HepG2 (cell line): ENCODE measurements at regions not wholly inside any gene's neighbourhood (a gene's known extent, or its start where the extent isn't known, plus 50 kb on each side); places are given as distances from the start of the nearest gene placed in this dataset.

ENCODE experiments used
- FOXK2 ChIP-seq: fragments of 450-650 bp; IDR thresholded peaks from 2 replicates; pipeline ENCODE4 v1.6.1; 2016
- GFI1 ChIP-seq: sonication (generic); formaldehyde crosslinking; IDR thresholded peaks from 2 replicates; pipeline ENCODE4 v1.5.0; 2020; ENCODE audit warnings: missing genetic modification reagents, mild to moderate bottlenecking, borderline replicate concordance
- GPBP1L1 ChIP-seq: sonication (generic); formaldehyde crosslinking; IDR thresholded peaks from 2 replicates; pipeline ENCODE4 v1.5.0; 2020; ENCODE audit warnings: mild to moderate bottlenecking, missing genetic modification reagents
- HOXA9 ChIP-seq: sonication (generic); formaldehyde crosslinking; IDR thresholded peaks from 2 replicates; pipeline ENCODE4 v1.8.1; 2022; ENCODE audit warnings: missing genetic modification reagents, mild to moderate bottlenecking, moderate library complexity, borderline replicate concordance
- IRF1 ChIP-seq: sonication (generic); formaldehyde crosslinking; IDR thresholded peaks from 2 replicates; pipeline ENCODE4 v1.4.0; 2020; ENCODE audit warnings: low read depth, mild to moderate bottlenecking, missing genetic modification reagents
- KDM5A ChIP-seq: fragments of 200-600 bp; sonication (generic); IDR thresholded peaks from 2 replicates; pipeline ENCODE4 v1.7.0; 2018; ENCODE audit warnings: antibody characterized with exemption, mild to moderate bottlenecking, low read length, borderline replicate concordance
- KIAA2018 ChIP-seq: sonication (generic); formaldehyde crosslinking; IDR thresholded peaks from 2 replicates; pipeline ENCODE4 v1.5.0; 2020; ENCODE audit warnings: mild to moderate bottlenecking, missing genetic modification reagents, borderline replicate concordance
- MYC ChIP-seq: sonication (generic); formaldehyde crosslinking; IDR thresholded peaks from 2 replicates; pipeline ENCODE4 v1.9.0; 2021; ENCODE audit warnings: missing genetic modification reagents, borderline replicate concordance
- SKI ChIP-seq: fragments of 450-650 bp; IDR thresholded peaks from one replicate; pipeline ENCODE4 v1.6.1; 2018; ENCODE audit warnings: mild to moderate bottlenecking; ENCODE audit not compliant: partially characterized antibody
- TCF7L2 ChIP-seq: IDR thresholded peaks from 2 replicates; pipeline ENCODE4 v1.6.1; 2011; ENCODE audit warnings: mild to moderate bottlenecking, low read depth, low read length, moderate library complexity
- THAP7 ChIP-seq: sonication (generic); formaldehyde crosslinking; IDR thresholded peaks from 2 replicates; pipeline ENCODE4 v1.8.1; 2023; ENCODE audit warnings: mild to moderate bottlenecking, missing genetic modification reagents
- ZNF124 ChIP-seq: sonication (generic); formaldehyde crosslinking; IDR thresholded peaks from 2 replicates; pipeline ENCODE4 v1.4.0; 2020; ENCODE audit warnings: missing genetic modification reagents
- ZNF24 ChIP-seq: fragments of 450-650 bp; IDR thresholded peaks from 2 replicates; pipeline ENCODE4 v1.6.1; 2017; ENCODE audit warnings: antibody characterized with exemption, mild to moderate bottlenecking
- ZNF547 ChIP-seq: sonication (generic); formaldehyde crosslinking; IDR thresholded peaks from 2 replicates; pipeline ENCODE4 v1.5.1; 2020; ENCODE audit warnings: mild to moderate bottlenecking, missing genetic modification reagents
- ZNF556 ChIP-seq: sonication (generic); formaldehyde crosslinking; IDR thresholded peaks from 2 replicates; pipeline ENCODE4 v1.4.0; 2020; ENCODE audit warnings: mild to moderate bottlenecking, missing genetic modification reagents, borderline replicate concordance
- ZNF569 ChIP-seq: sonication (generic); formaldehyde crosslinking; IDR thresholded peaks from 2 replicates; pipeline ENCODE4 v1.5.0; 2020; ENCODE audit warnings: mild to moderate bottlenecking, missing genetic modification reagents, moderate library complexity, borderline replicate concordance
- ZNF607 ChIP-seq: sonication (generic); formaldehyde crosslinking; IDR thresholded peaks from 2 replicates; pipeline ENCODE4 v1.5.1; 2020; ENCODE audit warnings: missing genetic modification reagents, mild to moderate bottlenecking, borderline replicate concordance
- ZNF615 ChIP-seq: sonication (generic); formaldehyde crosslinking; IDR thresholded peaks from 2 replicates; pipeline ENCODE4 v1.5.0; 2020; ENCODE audit warnings: mild to moderate bottlenecking, missing genetic modification reagents, borderline replicate concordance
- ZNF660 ChIP-seq: sonication (generic); formaldehyde crosslinking; IDR thresholded peaks from 2 replicates; pipeline ENCODE4 v1.5.1; 2020; ENCODE audit warnings: mild to moderate bottlenecking, low read depth, missing genetic modification reagents, borderline replicate concordance
- ZNF674 ChIP-seq: sonication (generic); formaldehyde crosslinking; IDR thresholded peaks from 2 replicates; pipeline ENCODE4 v1.5.0; 2020; ENCODE audit warnings: low read depth, mild to moderate bottlenecking, missing genetic modification reagents
- ZNF720 ChIP-seq: sonication (generic); formaldehyde crosslinking; IDR thresholded peaks from 2 replicates; pipeline ENCODE4 v1.4.0; 2020; ENCODE audit warnings: missing genetic modification reagents

- no peak for TF ChIP-seq FOXK2
- TF ChIP-seq HOXA9: no peak
- TF ChIP-seq IRF1 (CRISPR knock-in tag): no peak
- no peak for TF ChIP-seq GPBP1L1 (CRISPR knock-in tag)
- TF ChIP-seq SKI: no peak
- TF ChIP-seq GFI1 (CRISPR knock-in tag): no peak
- no peak for TF ChIP-seq ZNF674 (CRISPR knock-in tag)
- TF ChIP-seq MYC: no peak
- TF ChIP-seq ZNF720 (CRISPR knock-in tag): no peak
- TF ChIP-seq ZNF124 (CRISPR knock-in tag): no peak
- TF ChIP-seq ZNF607 (CRISPR knock-in tag): no peak
- TF ChIP-seq ZNF569 (CRISPR knock-in tag): no peak
- TF ChIP-seq ZNF547 (CRISPR knock-in tag): no peak
- no peak for TF ChIP-seq ZNF615
- TF ChIP-seq THAP7 (CRISPR knock-in tag): no peak
- TF ChIP-seq KDM5A: no peak
- no peak for TF ChIP-seq TCF7L2
- TF ChIP-seq KIAA2018: no peak
- TF ChIP-seq ZNF660 (CRISPR knock-in tag): no peak
- TF ChIP-seq ZNF24: no peak
- TF ChIP-seq ZNF556: no peak
Measured at GRCh38 chr13:50509167-50509566, 334.3 kb downstream of the DLEU7 start (continued).
